Gastrocnemius medialis (tissue), 4 donors: ENCODE measurements at regions not wholly inside any gene's neighbourhood (a gene's known extent, or its start where the extent isn't known, plus 50 kb on each side); places are given as distances from the start of the nearest gene placed in this dataset.
A peak's percentile ranks its signal among the peaks of the same experiment; 100 is the strongest.

Source experiments
- ATAC-seq, 2 donors: fragments of 150-250 bp; one replicate each; pipeline ENCODE4 v1.9.1; 2016
- DNase-seq, 2 donors: peaks; one replicate each; pipeline ENCODE4 v3.0.0-alpha.2; 2019
- H3K27ac ChIP-seq, 4 donors: fragments of 200-600 bp; sonication (generic); 1 replicate in 1 of 4; 2 replicates in 3 of 4; pipeline ENCODE4 v1.5.1; 2016 to 2018; ENCODE audit warnings: mild to moderate bottlenecking in 2 of 4, moderate library complexity in 1 of 4
- H3K27me3 ChIP-seq, 3 donors: fragments of 200-600 bp; sonication (generic) in 2 of 3; 1 replicate in 1 of 3; 2 replicates in 2 of 3; pipeline versions ENCODE4 v1.5.1 to v1.6.0; 2016 to 2019; ENCODE audit warnings: mild to moderate bottlenecking in 1 of 3, moderate library complexity in 1 of 3
- H3K36me3 ChIP-seq, 2 donors: fragments of 200-600 bp; sonication (generic) in 1 of 2; one replicate each; pipeline ENCODE4 v1.5.1; 2017 to 2018
- H3K4me1 ChIP-seq, 2 donors: fragments of 200-600 bp; sonication (generic) in 1 of 2; one replicate each; pipeline ENCODE4 v1.5.1; 2016 to 2017; ENCODE audit warnings: mild to moderate bottlenecking in 2 of 2
- H3K4me3 ChIP-seq, 4 donors: fragments of 200-600 bp; sonication (generic) in 3 of 4; 1 replicate in 1 of 4; 2 replicates in 3 of 4; pipeline ENCODE4 v1.5.1; 2016 to 2019; ENCODE audit warnings: mild to moderate bottlenecking in 2 of 4
- H3K9me3 ChIP-seq, 3 donors: fragments of 200-600 bp; sonication (generic) in 2 of 3; 1 replicate in 1 of 3; 2 replicates in 2 of 3; pipeline ENCODE4 v1.5.1; 2016 to 2019
- POLR2A ChIP-seq, 2 donors: fragments of 450-650 bp; IDR thresholded peaks; one replicate each; pipeline ENCODE4 v1.6.1; 2017; ENCODE audit warnings: antibody characterized with exemption in 2 of 2, mild to moderate bottlenecking in 2 of 2, moderate library complexity in 2 of 2
- in situ Hi-C, 4 donors: fragments of 200-750 bp; cut with MboI; loops; one replicate each; pipeline versions ENCODE4 v1.15.0 to v1.8.0; 2017; ENCODE audit warnings: low sequenced_read_pairs in 4 of 4
- intact Hi-C: fragments of 100-400 bp; cut with DNase I; formaldehyde crosslinking; loops from one replicate; pipeline ENCODE4 v1.15.1; 2023; ENCODE audit warnings: low total_unique reads
- TF ChIP-seq, protein P1 (sequence below), 5 experiments: fragments of 450-650 bp in 3 of 5; fragments of 200-600 bp in 2 of 5; sonication (generic) in 2 of 5; IDR thresholded peaks in 4 of 5; conservative IDR thresholded peaks in 1 of 5; 1 replicate in 4 of 5; 2 replicates in 1 of 5; pipeline ENCODE4 v1.5.1; 2016 to 2019; ENCODE audit warnings: antibody characterized with exemption in 5 of 5, mild to moderate bottlenecking in 3 of 5, moderate library complexity in 3 of 5

DNA sequence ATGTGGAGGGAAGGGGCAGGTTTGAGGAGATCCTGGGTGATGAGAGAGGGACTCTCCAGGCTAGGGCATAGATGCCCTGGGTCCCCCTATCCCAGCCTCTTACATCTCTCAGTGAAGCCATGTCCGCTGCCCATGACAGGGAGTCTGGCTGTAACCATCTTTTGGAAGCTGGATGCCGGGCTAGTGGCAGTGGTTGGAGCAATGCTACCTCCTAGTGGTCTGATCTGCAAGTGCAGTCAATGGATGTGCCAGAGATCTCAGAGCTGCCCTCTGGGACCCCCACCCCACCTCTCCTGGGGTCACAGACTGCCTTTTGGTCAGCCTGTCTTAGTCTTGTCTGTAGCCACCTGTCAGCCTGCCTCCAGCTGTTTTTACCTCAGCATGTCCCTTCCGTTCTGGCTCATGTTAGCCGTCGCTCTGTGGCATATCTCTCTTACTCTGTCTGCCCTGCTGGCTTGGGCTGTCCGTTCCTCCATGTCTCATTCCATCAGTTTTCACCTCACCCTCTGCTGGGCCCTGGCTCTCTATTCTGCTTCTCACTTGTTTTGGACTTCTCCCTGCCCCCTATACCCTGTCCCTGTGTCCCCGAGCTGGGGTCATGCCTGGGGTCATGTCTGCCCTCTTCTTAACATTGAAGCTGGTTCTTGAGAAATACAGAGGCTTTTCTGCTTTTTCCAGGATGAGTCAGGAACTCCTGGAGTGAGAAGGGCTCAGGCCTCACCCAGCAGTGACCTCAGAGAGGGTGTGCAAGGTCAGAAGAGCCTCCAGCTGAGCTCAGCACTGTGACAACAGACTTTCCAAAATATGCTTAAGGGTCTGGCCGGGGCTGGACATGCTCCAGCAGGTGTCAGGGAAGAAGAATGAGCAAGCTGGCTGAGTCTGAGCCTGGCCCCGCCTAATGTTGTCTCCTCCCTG lies 52.0 kb upstream of the THY1 start:
- TF ChIP-seq POLR2A (IDR thresholded peaks at IDR 0.05): no peak
- TF ChIP-seq, protein P1, sequence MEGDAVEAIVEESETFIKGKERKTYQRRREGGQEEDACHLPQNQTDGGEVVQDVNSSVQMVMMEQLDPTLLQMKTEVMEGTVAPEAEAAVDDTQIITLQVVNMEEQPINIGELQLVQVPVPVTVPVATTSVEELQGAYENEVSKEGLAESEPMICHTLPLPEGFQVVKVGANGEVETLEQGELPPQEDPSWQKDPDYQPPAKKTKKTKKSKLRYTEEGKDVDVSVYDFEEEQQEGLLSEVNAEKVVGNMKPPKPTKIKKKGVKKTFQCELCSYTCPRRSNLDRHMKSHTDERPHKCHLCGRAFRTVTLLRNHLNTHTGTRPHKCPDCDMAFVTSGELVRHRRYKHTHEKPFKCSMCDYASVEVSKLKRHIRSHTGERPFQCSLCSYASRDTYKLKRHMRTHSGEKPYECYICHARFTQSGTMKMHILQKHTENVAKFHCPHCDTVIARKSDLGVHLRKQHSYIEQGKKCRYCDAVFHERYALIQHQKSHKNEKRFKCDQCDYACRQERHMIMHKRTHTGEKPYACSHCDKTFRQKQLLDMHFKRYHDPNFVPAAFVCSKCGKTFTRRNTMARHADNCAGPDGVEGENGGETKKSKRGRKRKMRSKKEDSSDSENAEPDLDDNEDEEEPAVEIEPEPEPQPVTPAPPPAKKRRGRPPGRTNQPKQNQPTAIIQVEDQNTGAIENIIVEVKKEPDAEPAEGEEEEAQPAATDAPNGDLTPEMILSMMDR (IDR thresholded peaks at IDR 0.05 in 4 of 5, conservative IDR thresholded peaks at IDR 0.05 in 1 of 5): peak; percentile 51 to 85 (median 83)
- Histone ChIP-seq H3K4me1 (no peaks in the 10 kb centered on the region), H3K27ac (no peak overlapping the region), H3K9me3 (no peaks in the 10 kb centered on the region), H3K36me3 (no peaks in the 10 kb centered on the region), H3K27me3 (no peaks in the 10 kb centered on the region), H3K4me3 (no peak overlapping the region)
- intact Hi-C loops (loop anchor here (2.0 to 10.0 kb wide), 3 partner anchors 92 to 270 kb away; partner anchors contain the start of genes C1QTNF5 and CBL), in situ Hi-C loops (loop anchor here (10.0 to 25.0 kb wide), 6 partner anchors 80 to 637 kb away; partner anchors contain the start of genes NECTIN1 (in 2 of the 4) and RNF26 (in 1 of the 4))
- DNase-seq: peak; percentile 43 to 53
- ATAC-seq: peak; percentile 61 to 85

DNA sequence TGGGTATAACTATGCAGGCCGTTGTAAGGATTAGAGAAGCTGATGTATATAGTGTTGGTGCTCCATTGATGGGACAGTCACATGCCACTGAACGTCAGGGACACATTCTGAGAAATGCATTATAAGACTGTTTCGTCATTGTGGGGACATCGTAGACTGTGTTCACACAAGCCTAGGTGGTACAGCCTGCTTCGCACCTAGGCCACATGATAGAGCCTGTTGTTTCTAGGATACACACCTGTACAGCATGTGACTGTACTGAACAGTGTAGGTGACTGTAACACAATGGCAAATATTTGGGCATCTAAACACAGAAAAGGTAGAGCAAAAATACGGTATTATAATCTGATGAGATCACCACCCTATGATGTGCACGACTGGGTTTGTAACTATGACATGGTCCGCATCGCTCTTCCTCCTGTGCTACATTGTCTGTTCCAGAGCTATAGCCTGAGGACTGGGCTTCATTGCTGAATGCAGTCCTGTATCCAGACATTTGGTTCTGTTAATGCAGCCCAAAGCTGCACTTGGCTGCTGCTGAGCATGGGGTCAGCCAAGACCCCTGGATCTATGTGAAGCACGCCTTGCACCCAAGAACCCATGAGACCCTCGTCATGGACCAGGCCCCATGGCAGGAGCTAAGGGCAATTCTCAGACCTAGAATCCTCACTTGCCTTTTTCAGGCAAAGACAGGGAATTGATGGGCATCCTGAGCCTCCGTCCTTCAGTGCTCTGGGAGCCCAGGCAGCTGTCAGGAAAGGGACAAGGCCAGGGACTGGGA lies 51.1 kb upstream of the THY1 start:
- intact Hi-C loops: loop anchor here (2.0 to 10.0 kb wide), 3 partner anchors 91 to 269 kb away; partner anchors contain the start of genes C1QTNF5 and CBL
- H3K4me3 ChIP-seq: no peak overlapping the region
- no peaks in the 10 kb centered on the region for H3K27me3 ChIP-seq
- H3K27ac ChIP-seq: no peak overlapping the region
- no peaks in the 10 kb centered on the region for H3K36me3 ChIP-seq
- ATAC-seq (no peak), DNase-seq (no peak)
- TF ChIP-seq POLR2A (IDR thresholded peaks at IDR 0.05): no peak
- TF ChIP-seq, protein P1 (IDR thresholded peaks at IDR 0.05 in 4 of 5, conservative IDR thresholded peaks at IDR 0.05 in 1 of 5): no peak
- H3K9me3 ChIP-seq: no peaks in the 10 kb centered on the region
- in situ Hi-C loops: loop anchor here in 2 of 4 donors (10.0 kb wide), 3 partner anchors 79 to 139 kb away; partner anchors contain the start of gene RNF26 (in 1 of the 2)
- H3K4me1 ChIP-seq: no peaks in the 10 kb centered on the region

DNA sequence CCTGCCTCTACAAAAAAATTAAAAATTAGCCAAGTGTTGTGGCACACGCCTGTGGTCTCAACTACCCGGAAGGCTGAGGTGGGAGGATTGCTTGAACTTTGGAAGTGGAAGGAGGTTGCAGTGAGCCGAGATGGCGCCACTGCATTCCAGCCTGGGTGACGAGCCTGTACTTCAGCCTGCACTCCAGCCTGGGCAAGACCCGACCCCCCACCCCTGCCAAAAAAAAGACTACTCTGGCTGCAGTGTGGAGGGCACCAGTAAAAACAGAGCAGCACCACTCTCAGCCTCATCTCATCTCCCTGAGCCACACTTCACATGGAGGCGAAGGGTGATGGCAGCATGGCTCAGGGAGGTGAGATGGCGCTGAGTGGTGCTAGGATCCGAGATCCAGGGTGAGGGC lies 50.3 kb upstream of the THY1 start:
- Histone ChIP-seq H3K9me3 (no peaks in the 10 kb centered on the region), H3K4me3 (no peak overlapping the region), H3K36me3 (no peaks in the 10 kb centered on the region), H3K27ac (no peak overlapping the region), H3K27me3 (peaks cover 0 to under 1% (median 0%) of the 10 kb centered on the region in 3 donors), H3K4me1 (no peaks in the 10 kb centered on the region)
- intact Hi-C loops: loop anchor here (5.0 to 10.0 kb wide), 2 partner anchors 131 to 268 kb away; partner anchors contain the start of genes C1QTNF5 and CBL
- in situ Hi-C loops: loop anchor here in 2 of 4 donors (10.0 kb wide), 3 partner anchors 78 to 138 kb away; partner anchors contain the start of gene RNF26 (in 1 of the 2)
- no peak for TF ChIP-seq POLR2A (IDR thresholded peaks at IDR 0.05)
- DNase-seq: no peak
- ATAC-seq: no peak

DNA sequence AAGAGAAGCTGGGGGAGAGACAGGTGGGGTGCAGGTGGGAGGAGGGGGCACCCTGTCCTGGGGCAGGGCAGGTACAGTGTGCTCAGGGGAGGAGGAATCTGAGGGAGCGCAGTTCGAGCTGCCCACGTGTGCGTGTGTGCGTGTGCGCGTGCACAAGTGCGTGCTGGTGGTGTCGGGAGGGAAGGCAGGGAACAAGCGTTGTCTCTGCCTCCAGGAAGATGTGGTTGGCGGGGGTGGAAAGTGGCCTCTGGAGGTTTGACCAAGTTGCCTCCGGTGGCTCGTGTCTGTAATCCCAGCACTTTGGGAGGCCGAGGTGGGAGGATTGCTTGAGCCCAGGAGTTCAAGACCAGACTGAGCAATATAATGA lies 49.9 kb upstream of the THY1 start:
- Histone ChIP-seq H3K4me3 (no peak overlapping the region), H3K4me1 (no peaks in the 10 kb centered on the region), H3K27me3 (peaks cover 0 to 3% (median 0%) of the 10 kb centered on the region in 3 donors), H3K36me3 (no peaks in the 10 kb centered on the region), H3K27ac (no peak overlapping the region), H3K9me3 (no peaks in the 10 kb centered on the region)
- TF ChIP-seq, protein P1 (IDR thresholded peaks at IDR 0.05 in 4 of 5, conservative IDR thresholded peaks at IDR 0.05 in 1 of 5): no peak
- no peak for TF ChIP-seq POLR2A (IDR thresholded peaks at IDR 0.05)
- DNase-seq (no peak), ATAC-seq (no peak)
- in situ Hi-C loops: loop anchor here in 2 of 4 donors (10.0 kb wide), 3 partner anchors 78 to 138 kb away; partner anchors contain the start of gene RNF26 (in 1 of the 2)
- intact Hi-C loops: loop anchor here (5.0 to 10.0 kb wide), 2 partner anchors 131 to 268 kb away; partner anchors contain the start of genes C1QTNF5 and CBL
